ENCODE measurements at regions not wholly inside any gene's neighbourhood (a gene's known extent, or its start where the extent isn't known, plus 50 kb on each side); places are given as distances from the start of the nearest gene placed in this dataset.
A peak's percentile ranks its signal among the peaks of the same experiment; 100 is the strongest.
"Not testable (repeated sequence)": the region's sequence is repeated elsewhere in the genome, so short reads cannot be mapped to it uniquely, and the experiment has no call there.

- ATAC-seq, result not testable (repeated sequence)
Observed at GRCh38 chr2:91422102-91422501, 2730.6 kb downstream of the RPIA start.

GRCh38 chr2:91427148-91427547, 2735.7 kb downstream of the RPIA start:
- ATAC-seq, result not testable (repeated sequence)

GRCh38 chr2:91441932-91442245, 2750.4 kb downstream of the RPIA start:
- peak; percentile 40; the same call in 2 of the 3 replicates for ATAC-seq

- ATAC-seq, result no peak
- TF ChIP-seq ZFP3 (CRISPR knock-in tag; IDR thresholded peaks at IDR 0.05) (no peak), CREB5 (CRISPR knock-in tag; IDR thresholded peaks at IDR 0.05; ENCODE audit: low read depth) (no peak), TCF4 (CRISPR knock-in tag; IDR thresholded peaks at IDR 0.05; ENCODE audit: borderline replicate concordance) (no peak), CSRNP3 (CRISPR knock-in tag; IDR thresholded peaks at IDR 0.05) (no peak), CSDC2 (CRISPR knock-in tag; IDR thresholded peaks at IDR 0.05) (no peak), BACH2 (CRISPR knock-in tag; IDR thresholded peaks at IDR 0.05; ENCODE audit: borderline replicate concordance) (no peak), OSR1 (CRISPR knock-in tag; IDR thresholded peaks at IDR 0.05) (no peak), RARB (CRISPR knock-in tag; IDR thresholded peaks at IDR 0.05) (no peak), POU6F1 (CRISPR knock-in tag; IDR thresholded peaks at IDR 0.05; ENCODE audit: borderline replicate concordance, low read depth) (no peak), PATZ1 (CRISPR knock-in tag; IDR thresholded peaks at IDR 0.05; ENCODE audit: borderline replicate concordance) (no peak), ZNF565 (CRISPR knock-in tag; conservative IDR thresholded peaks at IDR 0.05; ENCODE audit: low read depth) (no peak), TOX (CRISPR knock-in tag; IDR thresholded peaks at IDR 0.05; ENCODE audit: borderline replicate concordance) (no peak), ZFP30 (CRISPR knock-in tag; IDR thresholded peaks at IDR 0.05) (no peak)
Observed at GRCh38 chr2:91442246-91442905, 2750.9 kb downstream of the RPIA start.

- ATAC-seq, result peak; percentile 88
Observed at GRCh38 chr2:91442906-91443729, 2751.6 kb downstream of the RPIA start.

- ATAC-seq, result not testable (repeated sequence)
Observed at GRCh38 chr2:91443730-91444115, 2752.2 kb downstream of the RPIA start.

GRCh38 chr2:91445705-91446104, 2754.2 kb downstream of the RPIA start:
- ATAC-seq, result not testable (repeated sequence)

- ATAC-seq, result not testable (repeated sequence)
Observed at GRCh38 chr2:91446489-91446888, 2755.0 kb downstream of the RPIA start.

GRCh38 chr2:91446915-91447314, 2755.4 kb downstream of the RPIA start:
- ATAC-seq, result not testable (repeated sequence)

- ATAC-seq, result not testable (repeated sequence)
Observed at GRCh38 chr2:91447508-91447907, 2756.0 kb downstream of the RPIA start.

- not testable (repeated sequence) for ATAC-seq
Observed at GRCh38 chr2:91462292-91462691, 2770.8 kb downstream of the RPIA start.

- ATAC-seq, result not testable (repeated sequence)
Observed at GRCh38 chr2:91463007-91463406, 2771.5 kb downstream of the RPIA start.

- ATAC-seq, result not testable (repeated sequence)
Observed at GRCh38 chr2:91466780-91467363, 2775.4 kb downstream of the RPIA start.
